ENCODE measurements at regions not wholly inside any gene's neighbourhood (a gene's known extent, or its start where the extent isn't known, plus 50 kb on each side); places are given as distances from the start of the nearest gene placed in this dataset.

DNA sequence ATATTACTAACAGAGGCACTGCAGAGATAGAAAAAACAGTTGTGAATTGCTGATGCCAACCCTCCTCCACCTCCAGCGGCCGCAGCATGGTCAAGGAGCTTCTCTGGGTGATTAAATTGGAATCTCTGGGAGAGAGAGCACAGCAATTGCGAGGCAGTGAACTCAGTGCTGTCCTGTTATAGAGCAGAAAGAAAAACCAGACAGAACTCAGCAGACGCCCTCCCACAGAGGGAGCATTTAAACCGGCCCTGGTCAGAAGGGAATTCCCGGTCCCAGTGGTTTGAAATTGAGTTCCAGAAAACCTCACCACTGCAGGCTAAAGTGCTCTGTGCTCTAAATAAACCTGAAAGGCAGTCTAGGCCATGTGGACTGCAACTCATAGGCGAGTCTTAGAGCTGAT is 175.4 kb downstream of the SQOR start:
- no peak overlapping the region for H3K27ac ChIP-seq (ENCODE audit: insufficient read depth, low read length)
- 57% methylated on average over 2 of the region's 7 CpGs; no CpG with 5 or more reads in 1 of the 2 experiments for WGBS, 2 experiments (ENCODE audit: extremely low coverage in 2 of 2, insufficient read length in 1 of 2)
- H3K4me2 ChIP-seq (ENCODE audit: low read depth, low read length) = no peak overlapping the region
- no peak overlapping the region for H2BK15ac ChIP-seq (ENCODE audit: low read depth, low read length)
- no peak overlapping the region for H4K5ac ChIP-seq (ENCODE audit: low read depth, low read length)
- no peaks in the 10 kb centered on the region for H3K36me3 ChIP-seq (ENCODE audit: control insufficient read depth, insufficient read depth, low read length)
- no peak overlapping the region for H3K56ac ChIP-seq (ENCODE audit: extremely low read depth, insufficient read depth, low read length)
- H2BK120ac ChIP-seq (ENCODE audit: low read depth, low read length) = no peak overlapping the region
- no peak overlapping the region for H2AFZ ChIP-seq (replicated peaks; ENCODE audit: low read length, poor library complexity)
- H3K23ac ChIP-seq (ENCODE audit: low read depth, low read length) = no peak overlapping the region
- no TSS peak for BruUV-seq (replicated peaks)
- no peaks in the 10 kb centered on the region for H3K27me3 ChIP-seq (ENCODE audit: control insufficient read depth, insufficient read depth, low read length)
- ATAC-seq (ENCODE audit: low read depth) (no peak), DNase-seq (no peak)
- no peak overlapping the region for H4K91ac ChIP-seq (ENCODE audit: insufficient read depth, low read depth, low read length)
- no peaks in the 10 kb centered on the region for H3K79me1 ChIP-seq (ENCODE audit: low read depth in 1 of 2, low read length in 2 of 2)
- intact Hi-C loops (cut with micrococcal nuclease) (no loop called here), dilution Hi-C loops (cut with HindIII; ENCODE audit: low sequenced_read_pairs, unreplicated experiment) (no loop called here), in situ Hi-C loops (cut with MboI; ENCODE audit: low sequenced_read_pairs) (no loop called here)
- ChIA-PET POLR2A (ENCODE audit: unreplicated experiment) (no interaction called here), CTCF (no interaction called here)
- H3K14ac ChIP-seq (replicated peaks; ENCODE audit: low read depth, low read length) = no peak overlapping the region
- H3K4me3 ChIP-seq (ENCODE audit: insufficient read depth, low read depth, low read length) = no peak overlapping the region
- H4K20me1 ChIP-seq (ENCODE audit: insufficient read depth, low read length) = no peaks in the 10 kb centered on the region
- no peaks in the 10 kb centered on the region for H3K4me1 ChIP-seq (ENCODE audit: control insufficient read depth, insufficient read depth, low read length)
- H2AK5ac ChIP-seq (ENCODE audit: low read depth, low read length) = no peak overlapping the region
- no peak overlapping the region for H2BK20ac ChIP-seq (ENCODE audit: low read depth, low read length)
- H4K8ac ChIP-seq (ENCODE audit: low read depth in 2 of 2, low read length in 2 of 2) = no peak overlapping the region
- no peaks in the 10 kb centered on the region for H3K9me3 ChIP-seq (ENCODE audit: control insufficient read depth, insufficient read depth, low read length)
- no peak overlapping the region for H3K18ac ChIP-seq (ENCODE audit: low read depth, low read length)
- H2AK9ac ChIP-seq (replicated peaks; ENCODE audit: low read depth, low read length, poor library complexity) = no peak overlapping the region
- no peak overlapping the region for H2BK5ac ChIP-seq (ENCODE audit: low read depth, low read length, poor library complexity, severe bottlenecking)
- H3K4ac ChIP-seq (ENCODE audit: low read depth, low read length) = no peak overlapping the region
- TF ChIP-seq CEBPB (IDR thresholded peaks at IDR 0.05; ENCODE audit: low read depth, low read length) (no peak), MAZ (IDR thresholded peaks at IDR 0.05; ENCODE audit: borderline replicate concordance, low read depth, low read length) (no peak), RCOR1 (IDR thresholded peaks at IDR 0.05; ENCODE audit: insufficient replicate concordance, low read length) (no peak), RAD21 (IDR thresholded peaks at IDR 0.05; ENCODE audit: low read length) (no peak), RFX5 (IDR thresholded peaks at IDR 0.05; ENCODE audit: low read depth, low read length) (no peak), SMC3 (IDR thresholded peaks at IDR 0.05; ENCODE audit: low read depth, low read length) (no peak), NFE2L2 (IDR thresholded peaks at IDR 0.05; ENCODE audit: low read depth, low read length) (no peak), BHLHE40 (IDR thresholded peaks at IDR 0.05; ENCODE audit: low read depth, low read length) (no peak), POLR2A (IDR thresholded peaks at IDR 0.05; ENCODE audit: low read depth, low read length) (no peak), CHD1 (IDR thresholded peaks at IDR 0.05; ENCODE audit: low read depth, low read length) (no peak), MXI1 (IDR thresholded peaks at IDR 0.05; ENCODE audit: borderline replicate concordance, low read depth, low read length) (no peak), FOS (IDR thresholded peaks at IDR 0.05; ENCODE audit: low read depth, low read length) (no peak)
- TF ChIP-seq, protein P1, sequence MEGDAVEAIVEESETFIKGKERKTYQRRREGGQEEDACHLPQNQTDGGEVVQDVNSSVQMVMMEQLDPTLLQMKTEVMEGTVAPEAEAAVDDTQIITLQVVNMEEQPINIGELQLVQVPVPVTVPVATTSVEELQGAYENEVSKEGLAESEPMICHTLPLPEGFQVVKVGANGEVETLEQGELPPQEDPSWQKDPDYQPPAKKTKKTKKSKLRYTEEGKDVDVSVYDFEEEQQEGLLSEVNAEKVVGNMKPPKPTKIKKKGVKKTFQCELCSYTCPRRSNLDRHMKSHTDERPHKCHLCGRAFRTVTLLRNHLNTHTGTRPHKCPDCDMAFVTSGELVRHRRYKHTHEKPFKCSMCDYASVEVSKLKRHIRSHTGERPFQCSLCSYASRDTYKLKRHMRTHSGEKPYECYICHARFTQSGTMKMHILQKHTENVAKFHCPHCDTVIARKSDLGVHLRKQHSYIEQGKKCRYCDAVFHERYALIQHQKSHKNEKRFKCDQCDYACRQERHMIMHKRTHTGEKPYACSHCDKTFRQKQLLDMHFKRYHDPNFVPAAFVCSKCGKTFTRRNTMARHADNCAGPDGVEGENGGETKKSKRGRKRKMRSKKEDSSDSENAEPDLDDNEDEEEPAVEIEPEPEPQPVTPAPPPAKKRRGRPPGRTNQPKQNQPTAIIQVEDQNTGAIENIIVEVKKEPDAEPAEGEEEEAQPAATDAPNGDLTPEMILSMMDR (conservative IDR thresholded peaks at IDR 0.05; ENCODE audit: low read depth, low read length) = no peak
- TF ChIP-seq, protein P2, sequence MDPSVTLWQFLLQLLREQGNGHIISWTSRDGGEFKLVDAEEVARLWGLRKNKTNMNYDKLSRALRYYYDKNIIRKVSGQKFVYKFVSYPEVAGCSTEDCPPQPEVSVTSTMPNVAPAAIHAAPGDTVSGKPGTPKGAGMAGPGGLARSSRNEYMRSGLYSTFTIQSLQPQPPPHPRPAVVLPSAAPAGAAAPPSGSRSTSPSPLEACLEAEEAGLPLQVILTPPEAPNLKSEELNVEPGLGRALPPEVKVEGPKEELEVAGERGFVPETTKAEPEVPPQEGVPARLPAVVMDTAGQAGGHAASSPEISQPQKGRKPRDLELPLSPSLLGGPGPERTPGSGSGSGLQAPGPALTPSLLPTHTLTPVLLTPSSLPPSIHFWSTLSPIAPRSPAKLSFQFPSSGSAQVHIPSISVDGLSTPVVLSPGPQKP (IDR thresholded peaks at IDR 0.05; ENCODE audit: borderline replicate concordance, low read depth, low read length) = no peak
- no peaks in the 10 kb centered on the region for H3K9me1 ChIP-seq (ENCODE audit: insufficient read depth, low read length)
- no peak overlapping the region for H3K9ac ChIP-seq (ENCODE audit: low read depth, low read length)

Data from IMR-90 (cell line).